ENCODE measurements at regions not wholly inside any gene's neighbourhood (a gene's known extent, or its start where the extent isn't known, plus 50 kb on each side); places are given as distances from the start of the nearest gene placed in this dataset.

GRCh38 chr3:174784206-174784934 lies 74.8 kb upstream of the NAALADL2 start:
- peak; percentile 11 for DNase-seq (ENCODE audit: low read depth)
- H3K4me3 ChIP-seq (replicated peaks; ENCODE audit: low read depth, low read length), result no peak overlapping the region
- no peak for TF ChIP-seq CTCF (IDR thresholded peaks at IDR 0.05; ENCODE audit: low read length, missing control alignments)

GRCh38 chr3:174786825-174787224 lies 72.3 kb upstream of the NAALADL2 start:
- no peak for DNase-seq (ENCODE audit: low read depth)
- no peak for TF ChIP-seq CTCF (IDR thresholded peaks at IDR 0.05; ENCODE audit: low read length, missing control alignments)
- no peak overlapping the region for H3K4me3 ChIP-seq (replicated peaks; ENCODE audit: low read depth, low read length)

- DNase-seq (ENCODE audit: low read depth), result no peak
- TF ChIP-seq CTCF (IDR thresholded peaks at IDR 0.05; ENCODE audit: low read length, missing control alignments), result no peak
- no peak overlapping the region for H3K4me3 ChIP-seq (replicated peaks; ENCODE audit: low read depth, low read length)
Observed at GRCh38 chr3:174791161-174791560, 68.0 kb upstream of the NAALADL2 start.

- no peak for DNase-seq (ENCODE audit: low read depth)
- TF ChIP-seq CTCF (IDR thresholded peaks at IDR 0.05; ENCODE audit: low read length, missing control alignments), result no peak
- H3K4me3 ChIP-seq (replicated peaks; ENCODE audit: low read depth, low read length), result no peak overlapping the region
Observed at GRCh38 chr3:174792864-174793263, 66.3 kb upstream of the NAALADL2 start.
